Naive thymus-derived CD8-positive, alpha-beta T cell (primary cell): ENCODE measurements at regions not wholly inside any gene's neighbourhood (a gene's known extent, or its start where the extent isn't known, plus 50 kb on each side); places are given as distances from the start of the nearest gene placed in this dataset.
"Not testable (repeated sequence)": the region's sequence is repeated elsewhere in the genome, so short reads cannot be mapped to it uniquely, and the experiment has no call there.

Experiments used
- ATAC-seq, 2 donors: fragments of 150-1000 bp; cut with Tn5 transposase in 1 of 2; sonication (Bioruptor Pico), chemical (Tn5 transposase) in 1 of 2; 1 replicate in 1 of 2; 2 replicates in 1 of 2; pipeline ENCODE4 v1.10.0; 2021; ENCODE audit warnings: mild to moderate bottlenecking in 2 of 2, moderate library complexity in 2 of 2
- POLR2A ChIA-PET: fragments of 350-600 bp; sonication (Branson Sonifier 250); formaldehyde crosslinking; loops from one replicate; lab custom pipeline; 2021; ENCODE audit warnings: antibody characterized with exemption; lab: Charles Lee
- DNase-seq, 10 donors: peaks; one replicate each; pipeline versions ENCODE4 v3.0.0 to v3.0.0-alpha.2; 2020 to 2022
- H3K27ac Mint-ChIP-seq, 10 donors: one replicate each; pipeline ENCODE4 v1.8.0; 2020 to 2022; ENCODE audit warnings: mild to moderate bottlenecking in 10 of 10, mixed read lengths in 10 of 10, moderate library complexity in 4 of 10, inconsistent platforms in 1 of 10
- H3K27me3 Mint-ChIP-seq, 5 donors: one replicate each; pipeline ENCODE4 v1.8.0; 2021 to 2022; ENCODE audit warnings: mixed read lengths in 5 of 5
- H3K36me3 Mint-ChIP-seq, 3 donors: one replicate each; pipeline ENCODE4 v1.8.0; 2020 to 2022; ENCODE audit warnings: mixed read lengths in 3 of 3, mild to moderate bottlenecking in 2 of 3, inconsistent platforms in 1 of 3
- H3K4me1 Mint-ChIP-seq, 4 donors: one replicate each; pipeline ENCODE4 v1.8.0; 2021 to 2022; ENCODE audit warnings: mixed read lengths in 4 of 4
- H3K4me3 Mint-ChIP-seq, 10 donors: one replicate each; pipeline ENCODE4 v1.8.0; 2020 to 2022; ENCODE audit warnings: mild to moderate bottlenecking in 10 of 10, mixed read lengths in 10 of 10, moderate library complexity in 6 of 10, inconsistent platforms in 1 of 10
- H3K9me3 Mint-ChIP-seq, 9 donors: one replicate each; pipeline ENCODE4 v1.8.0; 2020 to 2022; ENCODE audit warnings: mixed read lengths in 9 of 9, mild to moderate bottlenecking in 3 of 9, inconsistent platforms in 1 of 9, moderate library complexity in 1 of 9

- Mint-ChIP-seq H3K9me3 (peaks cover 0 to 9% (median 0%) of the 10 kb centered on the region in 9 donors), H3K4me1 (no peaks in the 10 kb centered on the region), H3K36me3 (no peaks in the 10 kb centered on the region), H3K4me3 (no peak overlapping the region), H3K27me3 (no peaks in the 10 kb centered on the region), H3K27ac (no peak overlapping the region)
- ATAC-seq (no peak), DNase-seq (no peak)
- POLR2A ChIA-PET, result no interaction called here
Observed at GRCh38 chr7:110521357-110521911, 569.5 kb upstream of the LRRN3 start.

DNA sequence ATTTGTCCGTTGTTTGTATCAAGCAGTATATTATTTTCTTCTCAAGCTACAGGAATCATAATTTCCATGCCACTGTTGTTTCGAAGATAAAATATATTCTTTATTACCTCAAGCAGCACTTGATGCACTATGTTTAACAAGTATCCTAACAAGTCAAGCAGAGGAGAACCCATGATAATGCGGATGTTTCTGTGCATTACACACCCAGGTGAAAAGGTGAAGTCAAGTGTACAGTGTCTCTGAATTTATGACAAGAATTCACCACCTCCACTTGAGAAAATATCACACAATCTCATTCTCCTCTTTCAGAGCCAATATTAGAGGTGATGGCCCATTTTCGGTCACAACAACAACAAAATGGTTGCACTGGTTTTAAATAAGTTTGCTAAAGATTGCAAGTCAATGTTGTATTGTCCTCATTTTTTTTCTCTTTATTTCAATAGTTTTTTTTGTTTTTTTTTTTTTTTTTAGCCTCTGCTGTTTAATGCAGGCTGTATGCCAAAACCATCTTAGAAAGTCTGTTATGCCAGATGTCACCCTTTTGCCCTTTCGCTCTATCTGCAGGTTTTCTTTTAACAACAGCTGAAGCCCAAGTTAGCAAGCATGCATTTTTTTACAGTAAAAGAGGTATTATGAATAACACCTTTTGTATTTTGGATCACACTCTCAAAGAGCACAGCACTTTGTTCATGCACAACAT lies 568.7 kb upstream of the LRRN3 start:
- no peaks in the 10 kb centered on the region for H3K4me1 Mint-ChIP-seq
- no peak for ATAC-seq
- no peaks in the 10 kb centered on the region for H3K36me3 Mint-ChIP-seq
- H3K4me3 Mint-ChIP-seq, result no peak overlapping the region
- POLR2A ChIA-PET, result no interaction called here
- H3K9me3 Mint-ChIP-seq, result peaks cover 0 to 9% (median 0%) of the 10 kb centered on the region in 9 donors
- DNase-seq, result no peak
- no peak overlapping the region for H3K27ac Mint-ChIP-seq
- no peaks in the 10 kb centered on the region for H3K27me3 Mint-ChIP-seq

- Mint-ChIP-seq H3K9me3 (peaks cover 0 to 9% (median 0%) of the 10 kb centered on the region in 9 donors), H3K27ac (no peak overlapping the region), H3K36me3 (no peaks in the 10 kb centered on the region), H3K27me3 (no peaks in the 10 kb centered on the region), H3K4me1 (no peaks in the 10 kb centered on the region), H3K4me3 (no peak overlapping the region)
- DNase-seq (no peak), ATAC-seq (no peak)
- POLR2A ChIA-PET, result no interaction called here
Observed at GRCh38 chr7:110522761-110523200, 568.1 kb upstream of the LRRN3 start.

GRCh38 chr7:110529175-110529574 lies 561.8 kb upstream of the LRRN3 start:
- H3K27ac Mint-ChIP-seq, result no peak overlapping the region
- ATAC-seq (no peak), DNase-seq (no peak)
- H3K4me1 Mint-ChIP-seq, result peaks cover 0 to 4% (median 0%) of the 10 kb centered on the region in 4 donors
- H3K4me3 Mint-ChIP-seq, result no peak overlapping the region
- H3K36me3 Mint-ChIP-seq, result no peaks in the 10 kb centered on the region
- peaks cover 0 to 7% (median 0%) of the 10 kb centered on the region in 9 donors for H3K9me3 Mint-ChIP-seq
- no peaks in the 10 kb centered on the region for H3K27me3 Mint-ChIP-seq
- POLR2A ChIA-PET, result no interaction called here

DNA sequence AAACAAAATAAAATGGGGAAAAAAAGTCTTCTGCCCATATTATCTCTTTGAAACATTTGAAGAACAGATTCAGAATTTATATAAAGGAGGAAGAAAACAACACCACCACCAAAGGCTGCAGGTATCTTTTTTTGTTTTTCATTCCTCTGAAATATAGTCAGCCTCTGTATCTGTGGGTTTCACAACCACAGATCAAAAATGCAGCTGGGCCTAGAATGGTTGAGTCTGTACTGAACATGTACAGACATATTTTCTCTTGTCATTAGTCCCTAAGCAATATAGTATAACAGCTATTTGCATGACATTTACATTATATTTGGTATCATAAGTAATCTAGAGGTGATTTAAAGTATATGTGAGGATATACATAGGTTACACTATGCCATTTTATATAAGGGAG lies 559.7 kb upstream of the LRRN3 start:
- Mint-ChIP-seq H3K9me3 (peaks cover 0 to 3% (median 0%) of the 10 kb centered on the region in 9 donors), H3K36me3 (no peaks in the 10 kb centered on the region), H3K4me1 (peaks cover 0 to 5% (median 0%) of the 10 kb centered on the region in 4 donors), H3K27ac (no peak overlapping the region), H3K4me3 (no peak overlapping the region), H3K27me3 (no peaks in the 10 kb centered on the region)
- POLR2A ChIA-PET, result no interaction called here
- ATAC-seq (no peak), DNase-seq (no peak)

- POLR2A ChIA-PET, result no interaction called here
- ATAC-seq, result no peak
- H3K4me1 Mint-ChIP-seq, result peaks cover 0 to 5% (median 0%) of the 10 kb centered on the region in 4 donors
Observed at GRCh38 chr7:110534241-110534931, 556.5 kb upstream of the LRRN3 start.

GRCh38 chr7:110539216-110539615 lies 551.7 kb upstream of the LRRN3 start:
- POLR2A ChIA-PET, result no interaction called here

More at GRCh38 chr7:110534241-110534931, 556.5 kb upstream of the LRRN3 start:
- Mint-ChIP-seq H3K9me3 (peaks cover 0 to 3% (median 0%) of the 10 kb centered on the region in 9 donors), H3K27me3 (no peaks in the 10 kb centered on the region), H3K4me3 (no peak overlapping the region), H3K27ac (peak overlapping the region in 2 of 10 donors; percentile 29 to 45), H3K36me3 (no peaks in the 10 kb centered on the region)
- no peak for DNase-seq

DNA sequence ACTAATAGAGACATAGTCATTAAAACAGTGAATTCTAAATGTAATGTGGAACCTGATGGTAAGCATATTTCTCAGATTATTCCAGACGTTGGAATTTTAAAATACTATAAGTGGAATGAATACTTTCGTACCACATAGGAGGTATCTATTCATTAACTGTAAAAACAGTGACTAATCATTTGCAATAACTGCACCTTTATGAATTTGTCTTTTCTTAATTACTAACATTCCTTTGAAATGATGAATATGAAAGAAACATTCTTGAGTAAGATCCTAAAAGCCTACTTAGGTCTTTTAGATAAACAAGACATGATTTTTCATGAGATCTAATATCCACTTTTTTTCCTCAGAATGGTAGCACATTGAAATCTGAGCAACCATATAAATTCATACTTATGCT lies 549.0 kb upstream of the LRRN3 start:
- ATAC-seq (no peak), DNase-seq (no peak)
- Mint-ChIP-seq H3K27me3 (no peaks in the 10 kb centered on the region), H3K4me3 (no peak overlapping the region), H3K36me3 (no peaks in the 10 kb centered on the region), H3K9me3 (peaks cover 0 to 3% (median 0%) of the 10 kb centered on the region in 9 donors), H3K27ac (no peak overlapping the region), H3K4me1 (no peaks in the 10 kb centered on the region)
- POLR2A ChIA-PET, result no interaction called here

More at GRCh38 chr7:110539216-110539615, 551.7 kb upstream of the LRRN3 start:
- H3K36me3 Mint-ChIP-seq, result no peaks in the 10 kb centered on the region
- H3K27ac Mint-ChIP-seq, result no peak overlapping the region
- H3K4me3 Mint-ChIP-seq, result no peak overlapping the region
- no peak for ATAC-seq
- DNase-seq, result no peak
- H3K9me3 Mint-ChIP-seq, result peaks cover 0 to 3% (median 0%) of the 10 kb centered on the region in 9 donors
- peaks cover 0 to under 1% (median 0%) of the 10 kb centered on the region in 4 donors for H3K4me1 Mint-ChIP-seq
- no peaks in the 10 kb centered on the region for H3K27me3 Mint-ChIP-seq

GRCh38 chr7:110544194-110544593 lies 546.7 kb upstream of the LRRN3 start:
- DNase-seq, result no peak
- ATAC-seq, result no peak
- POLR2A ChIA-PET, result no interaction called here
- no peak overlapping the region for H3K4me3 Mint-ChIP-seq
- no peak overlapping the region for H3K27ac Mint-ChIP-seq
- no peaks in the 10 kb centered on the region for H3K36me3 Mint-ChIP-seq
- no peaks in the 10 kb centered on the region for H3K4me1 Mint-ChIP-seq
- H3K9me3 Mint-ChIP-seq, result peaks cover 0 to 8% (median 0%) of the 10 kb centered on the region in 9 donors
- H3K27me3 Mint-ChIP-seq, result no peaks in the 10 kb centered on the region

DNA sequence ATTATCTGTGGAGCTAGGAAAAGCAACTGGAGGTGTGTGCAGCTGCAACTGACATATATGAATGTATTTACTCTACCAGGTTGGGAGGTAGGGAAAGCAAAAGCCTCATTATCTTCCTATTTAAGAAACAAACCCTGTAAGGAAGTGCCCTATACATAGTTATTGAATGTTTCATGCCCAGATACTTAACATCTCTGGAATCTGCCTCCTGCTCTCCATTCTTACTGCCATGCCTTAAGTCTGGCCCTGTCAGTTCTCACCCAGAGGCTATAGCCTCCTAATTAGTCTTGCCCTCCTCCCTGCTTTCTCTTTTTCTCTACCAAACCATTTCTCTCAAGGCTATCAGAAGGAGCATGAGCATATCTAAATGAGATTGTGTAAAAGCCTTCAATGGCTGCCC lies 542.6 kb upstream of the LRRN3 start:
- Mint-ChIP-seq H3K4me1 (no peaks in the 10 kb centered on the region), H3K27me3 (no peaks in the 10 kb centered on the region), H3K36me3 (peaks cover 0 to 22% (median 0%) of the 10 kb centered on the region in 3 donors), H3K4me3 (no peak overlapping the region), H3K9me3 (peaks cover 0 to 34% (median 14%) of the 10 kb centered on the region in 9 donors), H3K27ac (no peak overlapping the region)
- POLR2A ChIA-PET, result no interaction called here
- ATAC-seq (no peak), DNase-seq (no peak)

DNA sequence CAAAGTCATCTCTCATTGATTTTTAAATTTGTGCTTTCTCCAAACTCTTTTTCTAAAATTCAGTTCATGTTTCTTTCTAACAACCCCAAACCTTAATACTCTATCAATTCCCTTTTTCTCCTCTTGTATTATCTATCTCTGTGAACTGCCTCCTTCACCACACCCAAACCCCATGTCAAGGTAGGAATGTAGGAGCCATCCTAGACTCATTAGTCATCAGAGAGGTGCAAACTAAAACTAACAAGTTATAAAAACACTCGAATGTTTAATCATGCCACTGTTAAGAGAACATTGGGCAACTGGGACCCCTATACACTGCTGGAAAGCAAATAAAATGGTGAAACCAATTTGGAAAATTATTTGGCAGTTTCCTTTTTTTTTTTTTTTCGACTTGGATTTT lies 533.8 kb upstream of the LRRN3 start:
- ATAC-seq, result no peak
- H3K4me1 Mint-ChIP-seq, result no peaks in the 10 kb centered on the region

DNA sequence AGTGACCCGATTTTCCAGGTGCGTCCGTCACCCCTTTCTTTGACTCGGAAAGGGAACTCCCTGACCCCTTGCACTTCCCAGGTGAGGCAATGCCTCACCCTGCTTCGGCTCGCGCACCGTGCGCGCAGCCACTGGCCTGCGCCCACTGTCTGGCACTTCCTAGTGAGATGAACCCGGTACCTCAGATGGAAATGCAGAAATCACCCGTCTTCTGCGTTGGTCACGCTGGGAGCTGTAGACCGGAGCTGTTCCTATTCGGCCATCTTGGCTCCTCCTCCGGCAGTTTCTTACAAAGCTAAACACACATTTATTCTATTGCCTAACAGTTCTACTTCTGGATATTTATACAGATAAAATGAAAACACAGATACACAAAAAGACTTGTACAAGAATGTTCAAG lies 527.6 kb upstream of the LRRN3 start:
- H3K27ac Mint-ChIP-seq, H3K4me1 Mint-ChIP-seq, H3K27me3 Mint-ChIP-seq, H3K36me3 Mint-ChIP-seq, POLR2A ChIA-PET, H3K4me3 Mint-ChIP-seq, ATAC-seq, DNase-seq, H3K9me3 Mint-ChIP-seq: not testable (repeated sequence)

More for the DNA sequence above, 533.8 kb upstream of the LRRN3 start:
- Mint-ChIP-seq H3K4me3 (no peak overlapping the region), H3K27me3 (no peaks in the 10 kb centered on the region), H3K27ac (no peak overlapping the region), H3K36me3 (peaks cover 0 to 11% (median 10%) of the 10 kb centered on the region in 3 donors), H3K9me3 (peaks cover 2 to 27% (median 11%) of the 10 kb centered on the region in 9 donors)
- POLR2A ChIA-PET, result no interaction called here
- no peak for DNase-seq

GRCh38 chr7:110564246-110564645 lies 526.7 kb upstream of the LRRN3 start:
- no peak for ATAC-seq
- peaks cover 0 to 5% (median 0%) of the 10 kb centered on the region in 3 donors for H3K36me3 Mint-ChIP-seq
- peaks cover 0 to 7% (median 0%) of the 10 kb centered on the region in 9 donors for H3K9me3 Mint-ChIP-seq
- POLR2A ChIA-PET, result no interaction called here
- H3K27ac Mint-ChIP-seq, result no peak overlapping the region
- H3K4me1 Mint-ChIP-seq, result peaks cover 0 to 1% (median 0%) of the 10 kb centered on the region in 4 donors
- H3K27me3 Mint-ChIP-seq, result no peaks in the 10 kb centered on the region
- DNase-seq, result no peak
- no peak overlapping the region for H3K4me3 Mint-ChIP-seq
